ENCODE measurements at regions not wholly inside any gene's neighbourhood (a gene's known extent, or its start where the extent isn't known, plus 50 kb on each side); places are given as distances from the start of the nearest gene placed in this dataset.

DNA sequence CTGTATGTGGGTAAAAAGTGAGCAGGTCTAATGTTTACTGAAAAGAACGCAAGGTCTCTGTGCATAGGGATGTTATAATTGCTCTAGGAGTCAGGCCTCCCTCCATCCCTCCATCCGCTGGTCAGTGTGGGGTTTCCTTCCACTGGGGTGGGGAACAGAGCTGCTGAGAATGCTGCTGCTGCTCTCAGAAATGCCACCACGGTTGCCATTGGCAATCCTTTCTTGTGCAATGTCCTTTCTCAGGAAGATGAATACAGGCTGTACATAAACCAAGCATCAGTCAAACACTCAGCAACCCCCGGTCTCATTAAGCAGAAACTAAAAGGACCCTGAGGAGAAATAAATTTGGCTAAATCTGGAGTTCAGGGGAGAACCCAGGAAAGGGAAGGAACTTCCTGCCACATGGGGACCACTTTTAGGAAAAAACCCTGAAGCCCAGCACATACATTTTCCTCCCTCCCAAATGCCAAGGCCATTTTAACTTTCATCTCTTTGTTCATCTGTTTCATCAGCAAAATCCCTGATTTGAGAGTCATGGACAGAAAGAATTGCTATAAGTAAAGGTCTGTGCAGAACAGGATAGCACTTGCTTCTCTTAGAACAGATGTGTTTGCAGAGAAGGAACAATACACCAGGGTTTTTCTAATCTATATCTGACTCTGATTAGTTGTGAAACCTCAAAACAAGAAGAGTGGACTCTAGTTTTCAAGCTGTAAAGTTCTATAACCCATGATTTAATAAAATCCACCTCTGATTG lies 70.4 kb upstream of the SLC1A3 start:
- no peaks in the 10 kb centered on the region for H3K36me3 ChIP-seq (ENCODE audit: low read depth)
- H3K27me3 ChIP-seq (ENCODE audit: insufficient read depth, low read depth), result no peaks in the 10 kb centered on the region
- ChIA-PET CTCF (no interaction called here), POLR2A (ENCODE audit: unreplicated experiment) (no interaction called here)
- H3K79me2 ChIP-seq (ENCODE audit: low read depth), result no peaks in the 10 kb centered on the region
- BruUV-seq (replicated peaks), result no TSS peak
- no peaks in the 10 kb centered on the region for H3K9me3 ChIP-seq (ENCODE audit: insufficient read depth, low read depth)
- no peaks in the 10 kb centered on the region for H3F3A ChIP-seq (ENCODE audit: insufficient read depth, low read depth)
- intact Hi-C loops (cut with micrococcal nuclease; ENCODE audit: unreplicated experiment), result no loop called here
- no peak overlapping the region for H3K27ac ChIP-seq
- H4K20me1 ChIP-seq (ENCODE audit: insufficient read depth), result no peaks in the 10 kb centered on the region
- no peak overlapping the region for H3K4me2 ChIP-seq
- H2AFZ ChIP-seq, result 0 out of 2 replicates have a peak overlapping the region, but pooled peaks have one; percentile 5
- no peak for DNase-seq
- H3K4me3 ChIP-seq, result no peak overlapping the region
- no peaks in the 10 kb centered on the region for H3K9me2 ChIP-seq (ENCODE audit: insufficient read depth)
- no peaks in the 10 kb centered on the region for H3K4me1 ChIP-seq (replicated peaks; ENCODE audit: insufficient read depth)
- no peak for TF ChIP-seq EZH2 (IDR thresholded peaks at IDR 0.05; ENCODE audit: low read depth)
- TF ChIP-seq, protein P1, sequence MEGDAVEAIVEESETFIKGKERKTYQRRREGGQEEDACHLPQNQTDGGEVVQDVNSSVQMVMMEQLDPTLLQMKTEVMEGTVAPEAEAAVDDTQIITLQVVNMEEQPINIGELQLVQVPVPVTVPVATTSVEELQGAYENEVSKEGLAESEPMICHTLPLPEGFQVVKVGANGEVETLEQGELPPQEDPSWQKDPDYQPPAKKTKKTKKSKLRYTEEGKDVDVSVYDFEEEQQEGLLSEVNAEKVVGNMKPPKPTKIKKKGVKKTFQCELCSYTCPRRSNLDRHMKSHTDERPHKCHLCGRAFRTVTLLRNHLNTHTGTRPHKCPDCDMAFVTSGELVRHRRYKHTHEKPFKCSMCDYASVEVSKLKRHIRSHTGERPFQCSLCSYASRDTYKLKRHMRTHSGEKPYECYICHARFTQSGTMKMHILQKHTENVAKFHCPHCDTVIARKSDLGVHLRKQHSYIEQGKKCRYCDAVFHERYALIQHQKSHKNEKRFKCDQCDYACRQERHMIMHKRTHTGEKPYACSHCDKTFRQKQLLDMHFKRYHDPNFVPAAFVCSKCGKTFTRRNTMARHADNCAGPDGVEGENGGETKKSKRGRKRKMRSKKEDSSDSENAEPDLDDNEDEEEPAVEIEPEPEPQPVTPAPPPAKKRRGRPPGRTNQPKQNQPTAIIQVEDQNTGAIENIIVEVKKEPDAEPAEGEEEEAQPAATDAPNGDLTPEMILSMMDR (conservative IDR thresholded peaks at IDR 0.05), result no peak

DNA sequence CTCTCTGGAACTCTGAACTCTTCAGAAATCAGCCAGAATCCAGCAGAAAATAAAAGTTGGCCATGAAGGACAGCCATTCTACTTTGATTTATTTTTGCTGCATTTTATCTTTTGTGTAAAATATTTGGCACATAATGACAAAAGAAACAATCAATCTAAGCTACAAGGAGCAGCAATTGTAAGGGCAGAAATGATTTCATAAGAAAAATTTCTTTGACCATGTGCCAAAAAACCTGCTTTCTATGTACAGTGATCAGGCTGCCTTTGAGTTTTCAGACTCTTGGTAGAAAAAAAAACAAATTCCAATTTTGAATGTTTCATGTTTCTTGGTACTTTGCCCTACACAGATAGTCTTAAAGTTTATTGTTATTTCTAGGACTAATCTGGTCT lies 69.8 kb upstream of the SLC1A3 start:
- CTCF ChIA-PET, result no interaction called here

DNA sequence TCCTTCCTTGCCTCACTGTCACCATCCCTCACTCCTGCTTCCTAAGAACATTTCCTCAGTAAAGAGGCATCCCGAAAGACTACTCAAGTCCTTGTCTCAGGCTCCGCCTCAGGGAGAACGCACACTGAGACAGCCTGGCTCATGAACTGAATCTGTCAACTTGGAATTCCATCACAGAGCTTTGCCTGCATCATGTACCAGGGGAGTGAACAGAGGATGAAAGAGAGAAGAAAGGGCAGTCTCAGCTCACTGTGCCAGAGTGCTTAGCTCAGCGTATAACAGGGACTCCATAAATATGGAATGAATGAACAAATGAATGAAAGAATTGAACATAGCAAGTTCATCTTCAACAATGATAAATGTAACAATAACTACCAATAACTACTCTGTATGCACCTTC lies 68.7 kb upstream of the SLC1A3 start:
- Histone ChIP-seq H3K27ac (no peak overlapping the region), H3K4me2 (no peak overlapping the region), H3F3A (ENCODE audit: insufficient read depth, low read depth) (no peaks in the 10 kb centered on the region), H4K20me1 (ENCODE audit: insufficient read depth) (no peaks in the 10 kb centered on the region), H3K79me2 (ENCODE audit: low read depth) (no peaks in the 10 kb centered on the region), H3K4me3 (no peak overlapping the region), H3K9me2 (ENCODE audit: insufficient read depth) (peaks cover 5% of the 10 kb centered on the region; the same call in 1 of the 2 replicates), H3K27me3 (ENCODE audit: insufficient read depth, low read depth) (no peaks in the 10 kb centered on the region), H3K4me1 (replicated peaks; ENCODE audit: insufficient read depth) (no peaks in the 10 kb centered on the region), H2AFZ (no peak overlapping the region), H3K9me3 (ENCODE audit: insufficient read depth, low read depth) (no peaks in the 10 kb centered on the region), H3K36me3 (ENCODE audit: low read depth) (no peaks in the 10 kb centered on the region)
- no TSS peak for BruUV-seq (replicated peaks)
- DNase-seq, result no peak
- intact Hi-C loops (cut with micrococcal nuclease; ENCODE audit: unreplicated experiment), result no loop called here
- CTCF ChIA-PET, result no interaction called here
- TF ChIP-seq, protein P1 (conservative IDR thresholded peaks at IDR 0.05), result no peak
- TF ChIP-seq EZH2 (IDR thresholded peaks at IDR 0.05; ENCODE audit: low read depth), result no peak
- POLR2A ChIA-PET (ENCODE audit: unreplicated experiment), result interaction anchor here (0.7 kb wide), 1 partner anchor 54 kb away, joined by 6 read pairs; no protein-coding TSS in a partner anchor

More for the DNA sequence above, 69.8 kb upstream of the SLC1A3 start:
- Histone ChIP-seq H3K4me3 (no peak overlapping the region), H3F3A (ENCODE audit: insufficient read depth, low read depth) (no peaks in the 10 kb centered on the region), H3K79me2 (ENCODE audit: low read depth) (no peaks in the 10 kb centered on the region), H3K36me3 (ENCODE audit: low read depth) (no peaks in the 10 kb centered on the region), H3K4me2 (no peak overlapping the region), H3K27me3 (ENCODE audit: insufficient read depth, low read depth) (no peaks in the 10 kb centered on the region), H3K4me1 (replicated peaks; ENCODE audit: insufficient read depth) (no peaks in the 10 kb centered on the region), H2AFZ (0 out of 2 replicates have a peak overlapping the region, but pooled peaks have one; percentile 5), H3K9me3 (ENCODE audit: insufficient read depth, low read depth) (no peaks in the 10 kb centered on the region), H3K9me2 (ENCODE audit: insufficient read depth) (no peaks in the 10 kb centered on the region), H4K20me1 (ENCODE audit: insufficient read depth) (no peaks in the 10 kb centered on the region), H3K27ac (no peak overlapping the region)
- no peak for DNase-seq
- TF ChIP-seq, protein P1 (conservative IDR thresholded peaks at IDR 0.05), result no peak
- no peak for TF ChIP-seq EZH2 (IDR thresholded peaks at IDR 0.05; ENCODE audit: low read depth)
- BruUV-seq (replicated peaks), result no TSS peak
- intact Hi-C loops (cut with micrococcal nuclease; ENCODE audit: unreplicated experiment), result no loop called here
- POLR2A ChIA-PET (ENCODE audit: unreplicated experiment), result no interaction called here
